Trophoblast cell (in vitro differentiated cells and primary cell): ENCODE measurements at regions not wholly inside any gene's neighbourhood (a gene's known extent, or its start where the extent isn't known, plus 50 kb on each side); places are given as distances from the start of the nearest gene placed in this dataset.

Experiments
- DNase-seq, 2 donors: peaks; one replicate each; pipeline ENCODE4 v3.0.0-alpha.2; 2016
- H2AFZ ChIP-seq: 2 replicates; pipeline ENCODE4 v1.6.1; 2013; ENCODE audit warnings: low read length, moderate library complexity, mild to moderate bottlenecking; ENCODE audit not compliant: insufficient read depth, poor library complexity
- H2AK5ac ChIP-seq: 2 replicates; pipeline ENCODE4 v1.6.1; 2013; ENCODE audit warnings: mild to moderate bottlenecking, low read length
- H2BK120ac ChIP-seq: 2 replicates; pipeline ENCODE4 v1.6.1; 2013; ENCODE audit warnings: low read length, mild to moderate bottlenecking, moderate library complexity; ENCODE audit not compliant: insufficient read depth, poor library complexity
- H2BK12ac ChIP-seq: 2 replicates; pipeline ENCODE4 v1.6.1; 2013; ENCODE audit warnings: mild to moderate bottlenecking, low read length, moderate library complexity
- H2BK5ac ChIP-seq: 2 replicates; pipeline ENCODE4 v1.6.1; 2013; ENCODE audit warnings: low read length, low read depth, moderate library complexity, mild to moderate bottlenecking; ENCODE audit not compliant: poor library complexity
- H3K14ac ChIP-seq: 2 replicates; pipeline ENCODE4 v1.6.1; 2013; ENCODE audit warnings: mild to moderate bottlenecking, low read length
- H3K18ac ChIP-seq: 2 replicates; pipeline ENCODE4 v1.6.1; 2013; ENCODE audit warnings: mild to moderate bottlenecking, low read length
- H3K23ac ChIP-seq: 2 replicates; pipeline ENCODE4 v1.6.1; 2013; ENCODE audit warnings: low read length
- H3K27ac ChIP-seq: 2 replicates; pipeline ENCODE4 v1.5.1; 2013; ENCODE audit warnings: low read depth, mild to moderate bottlenecking, inconsistent platforms, low read length, moderate library complexity
- H3K27me3 ChIP-seq: 2 replicates; pipeline ENCODE4 v1.6.1; 2013; ENCODE audit warnings: inconsistent platforms, mild to moderate bottlenecking, low read length, moderate library complexity; ENCODE audit not compliant: insufficient read depth
- H3K36me3 ChIP-seq, 2 experiments: 1 replicate in 1 of 2; 2 replicates in 1 of 2; pipeline ENCODE4 v1.6.1; 2013; ENCODE audit warnings: low read length in 2 of 2, mild to moderate bottlenecking in 2 of 2, moderate library complexity in 1 of 2; ENCODE audit not compliant: insufficient read depth in 2 of 2, control insufficient read depth in 1 of 2
- H3K4ac ChIP-seq: 2 replicates; pipeline ENCODE4 v1.6.1; 2013; ENCODE audit warnings: low read depth, mild to moderate bottlenecking, low read length, moderate library complexity
- H3K4me1 ChIP-seq, 2 experiments: 1 replicate in 1 of 2; 2 replicates in 1 of 2; pipeline ENCODE4 v1.6.1; 2013; ENCODE audit warnings: low read length in 2 of 2, mild to moderate bottlenecking in 2 of 2, moderate library complexity in 1 of 2; ENCODE audit not compliant: insufficient read depth in 2 of 2, control insufficient read depth in 1 of 2
- H3K4me2 ChIP-seq: 2 replicates; pipeline ENCODE4 v1.6.1; 2013; ENCODE audit warnings: inconsistent platforms, mild to moderate bottlenecking, low read length, moderate library complexity
- H3K4me3 ChIP-seq: 2 replicates; pipeline ENCODE4 v1.5.1; 2013; ENCODE audit warnings: mild to moderate bottlenecking, low read depth, low read length, inconsistent platforms
- H3K79me1 ChIP-seq: one replicate; pipeline ENCODE4 v1.6.1; 2013; ENCODE audit warnings: low read length
- H3K79me2 ChIP-seq: 2 replicates; pipeline ENCODE4 v1.6.1; 2013; ENCODE audit warnings: low read length, mild to moderate bottlenecking; ENCODE audit not compliant: control insufficient read depth, insufficient read depth, poor library complexity
- H3K9ac ChIP-seq: 2 replicates; pipeline ENCODE4 v1.6.1; 2013; ENCODE audit warnings: mild to moderate bottlenecking, low read length
- H3K9me3 ChIP-seq: 2 replicates; pipeline ENCODE4 v1.6.1; 2013; ENCODE audit warnings: low read depth, mild to moderate bottlenecking, control low read depth, inconsistent platforms, low read length; ENCODE audit not compliant: insufficient read depth
- H4K12ac ChIP-seq: 2 replicates; pipeline ENCODE4 v1.6.1; 2013; ENCODE audit warnings: low read depth, mild to moderate bottlenecking, low read length, moderate library complexity
- H4K8ac ChIP-seq: 2 replicates; pipeline ENCODE4 v1.6.1; 2013; ENCODE audit warnings: low read depth, mild to moderate bottlenecking, low read length, moderate library complexity
- H4K91ac ChIP-seq: one replicate; pipeline ENCODE4 v1.6.1; 2013; ENCODE audit warnings: low read depth, mild to moderate bottlenecking, low read length, moderate library complexity
- WGBS: extraction: QIAGEN DNeasy Blood & Tissue Kit; methylation state at CpG from one replicate; pipeline ENCODE4 v1.1.7; 2013; ENCODE audit warnings: missing lambda C conversion rate; ENCODE audit not compliant: insufficient read length, insufficient coverage; ENCODE audit errors: extremely low coverage; 5-methylcytosine and 5-hydroxymethylcytosine counted together

GRCh38 chr4:95638920-95639501 is 90.2 kb upstream of the UNC5C start:
- no peak overlapping the region for H4K91ac ChIP-seq
- H2AK5ac ChIP-seq: no peak overlapping the region
- H3K79me1 ChIP-seq: no peaks in the 10 kb centered on the region
- no peak overlapping the region for H2BK5ac ChIP-seq
- H3K4me2 ChIP-seq: no peak overlapping the region
- H3K79me2 ChIP-seq: no peaks in the 10 kb centered on the region
- no peak overlapping the region for H3K9ac ChIP-seq
- no peak overlapping the region for H2BK120ac ChIP-seq
- no peak overlapping the region for H4K8ac ChIP-seq
- no peaks in the 10 kb centered on the region for H3K36me3 ChIP-seq
- no peak overlapping the region for H3K4me3 ChIP-seq
- no peak overlapping the region for H3K18ac ChIP-seq
- H3K23ac ChIP-seq: no peak overlapping the region
- no CpG with 5 or more reads among the region's 5 CpGs for WGBS
- H2AFZ ChIP-seq: no peak overlapping the region
- no peak overlapping the region for H3K14ac ChIP-seq
- H3K9me3 ChIP-seq: no peaks in the 10 kb centered on the region
- no peak overlapping the region for H4K12ac ChIP-seq
- no peak overlapping the region for H2BK12ac ChIP-seq
- H3K27me3 ChIP-seq: no peaks in the 10 kb centered on the region
- peaks cover 0 to 2% of the 10 kb centered on the region in 2 experiments for H3K4me1 ChIP-seq
- H3K4ac ChIP-seq: no peak overlapping the region
- peak; percentile 3 to 64 for DNase-seq
- H3K27ac ChIP-seq: no peak overlapping the region

GRCh38 chr4:95637043-95637600 is 88.3 kb upstream of the UNC5C start:
- no peaks in the 10 kb centered on the region for H3K36me3 ChIP-seq
- no peak overlapping the region for H3K4me2 ChIP-seq
- H3K18ac ChIP-seq: no peak overlapping the region
- no peak overlapping the region for H4K12ac ChIP-seq
- H3K23ac ChIP-seq: no peak overlapping the region
- H3K4ac ChIP-seq: no peak overlapping the region
- no peak overlapping the region for H3K9ac ChIP-seq
- H4K91ac ChIP-seq: no peak overlapping the region
- no peaks in the 10 kb centered on the region for H3K27me3 ChIP-seq
- no peak overlapping the region for H2AFZ ChIP-seq
- no peaks in the 10 kb centered on the region for H3K79me2 ChIP-seq
- no peak overlapping the region for H2BK12ac ChIP-seq
- H3K4me1 ChIP-seq: peaks cover 0 to 2% of the 10 kb centered on the region in 2 experiments
- no peaks in the 10 kb centered on the region for H3K9me3 ChIP-seq
- no peak overlapping the region for H3K27ac ChIP-seq
- no peaks in the 10 kb centered on the region for H3K79me1 ChIP-seq
- H3K4me3 ChIP-seq: no peak overlapping the region
- DNase-seq: peak in 1 of 2 donors; percentile 3
- WGBS: no CpG with 5 or more reads among the region's 3 CpGs
- H3K14ac ChIP-seq: no peak overlapping the region
- H2AK5ac ChIP-seq: no peak overlapping the region
- no peak overlapping the region for H4K8ac ChIP-seq
- no peak overlapping the region for H2BK120ac ChIP-seq
- H2BK5ac ChIP-seq: no peak overlapping the region

GRCh38 chr4:95636061-95636460 is 87.3 kb upstream of the UNC5C start:
- WGBS: no CpG with 5 or more reads among the region's 2 CpGs
- H2BK5ac ChIP-seq: no peak overlapping the region

GRCh38 chr4:95627709-95628108 is 78.9 kb upstream of the UNC5C start:
- no peak overlapping the region for H4K91ac ChIP-seq
- no CpG with 5 or more reads among the region's 1 CpG for WGBS

More at GRCh38 chr4:95636061-95636460, 87.3 kb upstream of the UNC5C start:
- peaks cover 0 to 2% of the 10 kb centered on the region in 2 experiments for H3K4me1 ChIP-seq
- no peak overlapping the region for H2BK12ac ChIP-seq
- H3K79me2 ChIP-seq: no peaks in the 10 kb centered on the region
- DNase-seq: no peak
- H3K14ac ChIP-seq: no peak overlapping the region
- H3K9ac ChIP-seq: no peak overlapping the region
- H2BK120ac ChIP-seq: no peak overlapping the region
- H3K27me3 ChIP-seq: no peaks in the 10 kb centered on the region
- no peak overlapping the region for H3K4me3 ChIP-seq
- H3K23ac ChIP-seq: no peak overlapping the region
- H3K79me1 ChIP-seq: no peaks in the 10 kb centered on the region
- H3K4ac ChIP-seq: no peak overlapping the region
- no peak overlapping the region for H4K12ac ChIP-seq
- no peak overlapping the region for H3K18ac ChIP-seq
- no peak overlapping the region for H3K4me2 ChIP-seq
- H4K8ac ChIP-seq: no peak overlapping the region
- H3K27ac ChIP-seq: no peak overlapping the region
- H3K9me3 ChIP-seq: no peaks in the 10 kb centered on the region
- no peaks in the 10 kb centered on the region for H3K36me3 ChIP-seq
- no peak overlapping the region for H2AK5ac ChIP-seq
- no peak overlapping the region for H2AFZ ChIP-seq
- no peak overlapping the region for H4K91ac ChIP-seq

More at GRCh38 chr4:95627709-95628108, 78.9 kb upstream of the UNC5C start:
- Histone ChIP-seq H3K27me3 (no peaks in the 10 kb centered on the region), H3K4me2 (no peak overlapping the region), H3K4me3 (no peak overlapping the region), H2BK120ac (no peak overlapping the region), H3K79me2 (no peaks in the 10 kb centered on the region), H3K9ac (no peak overlapping the region), H3K18ac (no peak overlapping the region), H4K12ac (no peak overlapping the region), H2BK5ac (no peak overlapping the region), H3K4me1 (no peaks in the 10 kb centered on the region), H3K23ac (no peak overlapping the region), H3K14ac (no peak overlapping the region), H3K36me3 (no peaks in the 10 kb centered on the region), H2BK12ac (no peak overlapping the region), H4K8ac (no peak overlapping the region), H3K9me3 (no peaks in the 10 kb centered on the region), H2AFZ (no peak overlapping the region), H3K27ac (no peak overlapping the region), H3K79me1 (no peaks in the 10 kb centered on the region), H3K4ac (no peak overlapping the region), H2AK5ac (no peak overlapping the region)
- no peak for DNase-seq
